C1 segment of cervical spinal cord (tissue), 14 donors: ENCODE measurements at regions not wholly inside any gene's neighbourhood (a gene's known extent, or its start where the extent isn't known, plus 50 kb on each side); places are given as distances from the start of the nearest gene placed in this dataset.
"Not testable (repeated sequence)": the region's sequence is repeated elsewhere in the genome, so short reads cannot be mapped to it uniquely, and the experiment has no call there.

Experiments used
- DNase-seq, 14 donors: peaks; one replicate each; lab custom pipeline; 2025; lab: John Stamatoyannopoulos, UW

DNA sequence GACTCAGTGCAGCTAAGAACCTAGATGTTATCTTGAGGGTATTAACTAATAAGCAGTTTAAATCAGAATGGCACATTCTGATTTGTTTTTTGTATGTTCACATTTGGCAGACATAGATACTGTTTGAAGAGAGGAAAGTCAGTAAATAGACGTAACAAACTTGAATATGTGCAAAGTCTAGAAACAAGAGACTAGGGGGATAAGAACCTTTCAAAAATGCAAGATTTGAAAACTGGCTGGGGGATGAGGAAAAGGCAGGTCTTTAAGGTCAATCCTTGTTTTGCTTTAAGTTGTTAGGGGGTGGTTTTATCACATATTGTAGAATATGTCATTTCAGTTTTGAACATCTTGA is 136.5 kb downstream of the ZNF92 start:
- DNase-seq: not testable (repeated sequence)

DNA sequence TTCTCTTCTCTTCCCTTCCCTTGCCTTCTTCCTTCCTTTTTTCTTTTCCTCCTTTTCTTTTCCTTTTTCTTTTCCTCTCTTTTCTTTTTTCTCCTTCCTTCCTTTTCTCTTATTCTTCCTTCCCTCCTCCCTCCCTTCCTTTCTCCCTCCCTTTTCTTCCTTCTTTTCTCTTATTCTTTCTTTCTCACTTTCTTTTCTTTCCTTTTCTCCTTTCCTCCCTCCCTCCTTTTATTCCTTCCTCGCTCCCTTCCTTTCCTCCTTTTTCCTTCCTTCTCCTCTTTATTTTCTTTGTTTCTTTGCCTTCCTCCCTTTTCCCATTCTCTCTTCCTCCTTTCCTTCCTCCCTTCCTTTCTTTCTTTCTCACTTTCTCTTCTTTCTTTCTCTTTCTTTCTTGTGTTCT is 146.1 kb downstream of the ZNF92 start:
- not testable (repeated sequence) for DNase-seq

DNA sequence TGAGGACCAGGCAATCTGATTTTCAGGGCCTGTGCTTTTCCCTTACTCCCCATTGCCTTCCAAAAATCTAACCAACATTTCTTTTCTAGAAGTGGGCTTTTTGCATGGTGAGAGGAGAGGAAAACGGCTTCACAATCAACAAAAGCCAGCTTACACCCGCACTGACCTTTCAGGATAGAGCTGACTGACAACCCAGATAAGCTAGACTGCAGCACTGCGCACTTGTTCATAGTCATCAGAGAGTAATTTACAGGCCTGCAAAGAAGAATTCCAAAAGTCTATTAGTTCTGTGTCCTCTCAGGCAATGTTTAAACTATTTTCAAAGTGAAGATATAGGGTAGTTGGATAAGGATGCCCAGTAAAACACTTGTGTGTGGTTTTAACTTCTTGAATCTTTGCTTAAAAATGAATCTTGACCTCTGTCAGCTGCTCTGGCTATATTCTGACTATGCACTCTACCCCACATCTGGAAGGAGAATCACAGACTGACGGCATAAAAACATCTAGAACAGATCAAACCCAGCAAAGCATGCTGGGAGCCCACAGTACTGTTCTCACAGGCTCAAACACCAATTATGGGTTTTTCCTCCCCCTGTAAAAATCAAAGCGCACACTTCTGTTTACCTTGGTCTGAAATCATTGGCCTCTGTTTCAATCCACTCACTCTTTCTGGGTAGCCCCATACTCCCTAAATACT is 172.0 kb downstream of the ZNF92 start:
- DNase-seq: not testable (repeated sequence)

DNA sequence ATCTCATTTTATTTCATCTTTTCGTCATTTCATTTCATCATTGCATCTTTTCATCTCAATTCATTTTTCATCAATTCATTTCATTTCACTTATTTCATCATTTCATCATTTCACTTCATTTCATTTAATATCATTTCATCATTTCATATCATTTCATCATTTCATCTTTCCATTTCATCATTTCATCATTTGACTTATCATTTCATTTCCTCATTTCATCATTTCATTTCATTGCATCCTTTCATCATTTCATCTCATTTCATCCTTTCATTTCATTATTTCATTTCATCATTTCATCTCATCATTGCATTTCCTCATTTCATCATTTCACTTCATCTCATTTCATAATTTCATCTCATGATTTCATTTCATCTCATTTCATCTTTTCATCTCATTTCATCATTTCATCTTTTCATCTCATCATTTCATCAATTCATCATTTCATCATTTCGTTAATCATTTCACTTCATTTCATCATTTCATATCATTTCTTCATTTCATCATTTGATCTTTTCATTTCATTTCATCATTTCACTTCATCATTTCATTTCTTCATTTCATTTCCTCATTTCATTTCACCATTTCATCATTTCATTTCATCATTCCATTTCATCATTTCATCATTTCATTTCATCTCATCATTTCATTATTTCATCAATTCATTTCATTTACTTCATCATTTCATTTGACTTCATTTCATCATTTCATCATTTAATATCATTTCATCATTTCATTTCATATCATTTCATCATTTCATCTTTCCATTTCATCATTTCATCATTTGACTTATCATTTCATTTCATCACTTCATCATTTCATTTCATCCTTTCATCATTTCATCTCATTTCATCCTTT is 176.2 kb downstream of the ZNF92 start:
- not testable (repeated sequence) for DNase-seq

DNA sequence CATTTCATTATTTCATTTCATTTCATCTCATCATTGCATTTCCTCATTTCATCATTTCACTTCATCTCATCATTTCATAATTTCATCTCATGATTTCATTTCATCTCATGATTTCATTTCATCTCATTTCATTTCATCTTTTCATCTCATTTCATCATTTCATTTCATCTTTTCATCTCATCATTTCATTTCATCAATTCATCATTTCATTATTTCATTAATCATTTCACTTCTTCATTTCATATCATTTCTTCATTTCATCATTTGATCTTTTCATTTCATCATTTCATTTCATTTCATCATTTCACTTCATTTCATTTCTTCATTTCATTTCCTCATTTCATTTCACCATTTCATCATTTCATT is 176.8 kb downstream of the ZNF92 start:
- not testable (repeated sequence) for DNase-seq

DNA sequence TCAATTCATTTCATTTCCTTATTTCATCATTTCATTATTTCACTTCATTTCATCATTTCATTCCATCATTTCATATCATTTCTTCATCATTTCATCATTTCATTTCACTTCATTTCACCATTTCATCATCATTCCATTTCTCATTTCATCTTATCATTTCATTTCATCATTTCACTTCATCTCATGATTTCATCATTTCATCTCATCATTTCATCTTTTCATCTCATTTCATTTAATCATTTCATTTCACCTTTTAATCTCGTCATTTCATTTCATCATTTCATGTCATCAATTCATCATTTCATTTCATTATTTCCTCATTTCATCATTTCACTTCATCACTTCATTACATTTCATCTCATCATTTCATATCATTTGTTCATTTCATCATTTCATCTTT is 177.4 kb downstream of the ZNF92 start:
- DNase-seq: not testable (repeated sequence)

DNA sequence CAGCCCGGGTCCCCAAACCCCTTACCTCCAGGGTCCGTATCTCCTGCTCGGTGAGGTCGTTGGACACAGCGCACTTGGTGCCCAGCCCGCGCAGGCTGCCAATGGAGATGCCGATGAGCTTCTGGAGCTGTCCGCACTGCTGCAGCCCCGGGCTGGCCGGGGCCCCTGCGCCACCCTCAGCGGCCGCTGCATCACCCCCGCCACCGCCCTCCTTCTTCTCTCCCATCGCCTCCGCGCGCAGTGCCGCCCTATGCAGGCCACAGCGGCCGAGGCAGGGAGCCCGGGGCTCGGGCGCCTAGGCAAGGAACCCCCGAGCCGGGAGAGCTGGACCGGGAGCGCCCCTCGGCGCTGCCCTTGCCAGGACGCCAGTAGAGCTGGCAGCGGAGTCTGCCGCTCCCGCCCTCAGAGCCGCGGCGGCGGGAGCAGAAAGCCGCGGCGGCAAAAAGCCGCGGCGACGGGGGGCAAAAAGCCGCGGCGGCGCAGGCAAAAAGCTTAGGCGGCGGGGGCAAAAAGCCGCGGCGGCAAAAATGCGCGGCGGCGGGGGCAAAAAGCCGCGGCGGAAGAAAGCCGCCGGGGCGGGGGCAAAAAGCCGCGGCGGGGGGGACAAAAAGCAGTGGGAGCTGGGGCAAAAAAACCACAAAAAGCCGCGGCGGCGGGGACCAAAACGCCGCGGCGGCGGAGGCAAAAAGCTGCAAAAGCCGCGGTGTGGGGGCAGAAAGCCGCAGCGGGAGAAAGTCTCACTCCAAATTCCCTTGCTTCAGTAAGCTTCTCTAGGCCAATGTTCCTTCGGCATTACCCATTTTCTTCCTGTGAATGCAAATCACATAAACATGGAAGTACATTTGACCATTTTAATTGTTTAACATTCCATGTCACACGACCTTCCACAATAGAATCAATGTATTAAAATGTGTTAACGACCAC is 181.2 kb downstream of the ZNF92 start:
- DNase-seq: not testable (repeated sequence)

DNA sequence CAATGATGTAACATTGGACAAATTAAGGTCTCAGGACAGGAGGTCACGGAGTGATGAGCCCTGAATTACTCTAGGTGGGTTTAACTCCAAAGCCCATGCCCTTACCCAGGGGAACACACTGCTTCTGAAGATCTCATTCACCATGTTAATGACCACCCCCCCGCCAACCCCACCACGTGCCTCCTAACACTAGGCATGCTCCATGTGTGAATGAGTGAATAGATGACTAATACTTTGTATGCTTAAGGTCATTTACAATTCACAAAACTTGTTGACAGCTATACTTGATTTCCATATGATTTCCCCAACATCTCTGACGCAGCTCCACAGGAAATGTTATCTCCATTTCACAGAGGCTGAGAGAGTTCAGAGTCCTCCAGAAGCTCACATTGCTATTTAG is 184.9 kb downstream of the ZNF92 start:
- not testable (repeated sequence) for DNase-seq

DNA sequence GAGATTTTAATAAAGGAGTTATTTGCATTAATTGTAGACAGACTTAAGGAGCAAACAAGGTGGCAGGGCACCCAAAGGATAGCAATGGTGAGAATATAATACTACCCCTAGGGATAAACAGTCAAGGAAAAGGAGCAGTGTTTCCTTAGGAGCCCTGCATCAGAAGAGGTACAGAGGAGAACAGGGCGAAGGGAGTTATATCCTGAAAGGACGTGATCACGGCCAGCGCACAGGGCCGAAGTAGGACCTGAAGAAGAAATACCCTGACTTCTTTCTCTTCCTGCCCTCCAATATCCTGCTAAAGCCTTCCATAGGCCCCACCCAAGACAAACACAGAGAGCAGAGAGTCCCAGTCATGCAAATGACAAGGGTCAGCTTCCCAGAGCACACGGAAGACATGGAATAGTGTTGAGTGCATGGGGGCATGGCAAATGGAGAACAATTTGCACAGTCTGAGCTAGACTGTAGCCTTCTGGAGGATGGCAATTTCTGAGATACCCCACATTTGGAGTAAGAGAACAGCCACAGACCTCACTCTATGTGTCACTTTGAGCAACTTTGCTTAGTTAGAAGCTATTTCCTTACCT is 188.2 kb downstream of the ZNF92 start:
- DNase-seq: not testable (repeated sequence)

DNA sequence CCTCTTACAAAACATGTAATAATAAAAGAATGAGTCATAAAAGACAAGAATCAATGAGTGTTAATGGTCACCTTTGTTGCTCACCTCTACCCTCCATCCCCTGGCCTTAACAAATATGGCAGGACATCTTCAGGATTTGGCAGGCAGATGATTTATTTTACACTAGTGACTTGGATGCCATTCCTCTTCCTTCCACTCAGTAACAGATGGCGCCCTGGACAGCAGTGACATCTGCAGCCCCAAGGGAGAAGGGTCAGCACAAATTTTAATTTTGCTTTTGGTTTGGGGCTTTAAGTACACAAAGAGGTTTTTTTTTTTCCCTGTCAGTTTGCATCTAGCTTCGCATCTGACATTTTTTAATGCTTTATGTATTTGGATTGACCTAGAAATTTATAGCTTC is 188.9 kb downstream of the ZNF92 start:
- DNase-seq: not testable (repeated sequence)

DNA sequence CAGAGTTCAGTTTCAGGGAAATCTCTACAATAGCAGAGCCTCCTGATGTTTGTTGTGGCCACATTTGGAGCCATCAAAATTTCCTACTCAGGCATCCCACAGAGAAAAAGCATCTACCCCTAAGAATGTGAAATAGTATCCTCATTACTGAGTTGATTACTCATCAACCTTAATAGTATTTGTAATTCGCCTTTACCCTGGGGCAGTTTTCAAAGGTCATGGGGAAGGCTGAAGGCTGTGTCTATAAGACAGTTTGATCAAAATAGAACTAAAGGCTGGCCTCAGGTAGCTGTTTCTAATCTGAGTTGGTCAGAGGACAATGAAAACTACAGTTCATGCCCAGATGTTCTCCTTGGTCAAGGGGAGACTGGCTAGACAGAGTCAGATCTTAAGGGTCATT is 189.7 kb downstream of the ZNF92 start:
- DNase-seq: not testable (repeated sequence)

DNA sequence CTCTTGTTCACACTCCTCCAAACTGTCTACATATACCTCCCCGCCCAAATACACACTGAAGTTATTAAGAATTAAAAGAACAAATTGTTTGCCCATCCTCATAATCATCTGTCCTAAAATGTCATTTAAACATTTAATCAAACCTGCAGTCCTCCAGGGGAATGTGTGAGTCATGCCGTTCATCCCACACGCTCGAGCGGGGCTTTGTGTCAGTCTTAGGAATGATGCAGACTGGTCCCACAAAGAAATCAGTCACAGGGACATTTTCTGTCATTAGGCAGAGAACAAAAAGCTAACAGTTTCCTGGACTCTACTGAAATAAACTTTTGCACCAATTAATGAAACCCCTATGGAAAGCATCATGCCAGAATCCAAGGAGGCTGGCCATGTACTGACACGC is 194.6 kb downstream of the ZNF92 start:
- DNase-seq: not testable (repeated sequence)

DNA sequence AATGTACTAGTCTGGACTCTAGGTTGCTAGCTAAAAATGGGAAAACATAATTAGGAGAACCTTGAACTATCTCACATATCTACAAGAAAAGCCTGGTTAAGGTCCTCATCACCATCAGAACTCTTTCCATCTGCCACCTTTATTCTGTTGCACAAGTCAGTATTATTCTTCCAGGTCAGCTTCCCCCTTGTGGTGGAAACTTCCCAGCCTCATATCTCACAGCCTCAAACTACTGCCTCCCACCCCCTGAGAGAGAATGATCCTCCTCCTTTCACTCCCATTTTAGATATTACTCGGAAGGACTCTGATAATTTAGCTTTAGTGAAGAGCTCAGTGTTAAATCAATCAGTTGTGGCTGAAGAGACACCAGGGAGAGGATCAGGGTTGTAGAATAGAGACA is 197.3 kb downstream of the ZNF92 start:
- not testable (repeated sequence) for DNase-seq

DNA sequence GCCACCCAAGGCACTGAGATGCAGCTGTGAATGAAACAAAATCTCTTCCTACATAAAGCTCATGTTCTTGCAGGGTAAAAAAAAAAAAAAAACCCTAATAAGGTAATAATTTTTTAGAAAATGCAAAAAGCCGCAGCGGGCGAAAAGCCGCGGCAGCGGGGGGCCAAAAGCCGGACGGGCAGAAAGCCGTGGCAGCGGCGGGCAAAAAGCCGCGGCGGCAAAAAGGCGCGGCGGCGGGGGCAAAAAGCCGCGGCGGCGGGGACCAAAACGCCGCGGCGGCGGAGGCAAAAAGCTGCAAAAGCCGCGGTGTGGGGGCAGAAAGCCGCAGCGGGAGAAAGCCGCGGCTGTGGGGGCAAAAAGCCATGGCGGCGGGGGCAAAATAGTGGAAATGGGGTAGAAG is 198.9 kb downstream of the ZNF92 start:
- DNase-seq: not testable (repeated sequence)

DNA sequence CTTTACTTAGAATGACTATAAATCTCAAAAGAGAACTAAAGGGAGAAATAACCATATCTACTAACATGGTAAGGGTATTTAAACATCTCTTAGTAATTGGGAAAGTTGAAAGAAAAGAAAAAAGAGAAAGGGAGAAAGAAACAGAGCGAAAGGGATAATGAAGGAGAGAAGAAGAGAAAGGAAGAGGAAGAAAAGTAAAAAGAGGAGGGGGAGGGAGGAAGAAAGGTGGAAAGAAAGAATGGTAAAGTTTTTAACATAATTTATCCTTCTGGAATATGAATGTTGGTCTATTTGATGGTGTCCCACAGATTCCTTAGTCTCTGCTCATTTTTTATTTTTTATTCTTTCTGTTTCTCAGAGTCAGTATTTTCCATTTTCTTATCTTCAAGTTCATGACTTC is 202.7 kb downstream of the ZNF92 start:
- not testable (repeated sequence) for DNase-seq

DNA sequence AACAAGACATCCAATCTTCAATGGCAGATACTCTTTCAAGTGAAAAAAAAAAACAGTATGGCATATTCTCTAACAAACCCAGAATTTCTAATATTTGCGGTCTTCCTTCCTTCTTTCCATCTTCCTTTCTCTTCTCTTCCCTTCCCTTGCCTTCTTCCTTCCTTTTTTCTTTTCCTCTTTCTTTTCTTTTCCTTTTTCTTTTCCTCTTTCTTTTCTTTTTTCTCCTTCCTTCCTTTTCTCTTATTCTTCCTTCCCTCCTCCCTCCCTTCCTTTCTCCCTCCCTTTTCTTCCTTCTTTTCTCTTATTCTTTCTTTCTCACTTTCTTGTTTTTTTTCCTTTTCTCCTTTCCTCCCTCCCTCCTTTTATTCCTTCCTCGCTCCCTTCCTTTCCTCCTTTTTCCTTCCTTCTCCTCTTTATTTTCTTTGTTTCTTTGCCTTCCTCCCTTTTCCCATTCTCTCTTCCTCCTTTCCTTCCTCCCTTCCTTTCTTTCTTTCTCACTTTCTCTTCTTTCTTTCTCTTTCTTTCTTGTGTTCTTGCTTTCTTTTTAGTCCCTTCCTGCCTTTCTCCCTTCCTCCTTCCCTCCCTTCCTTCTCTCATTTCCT is 209.0 kb downstream of the ZNF92 start:
- not testable (repeated sequence) for DNase-seq

DNA sequence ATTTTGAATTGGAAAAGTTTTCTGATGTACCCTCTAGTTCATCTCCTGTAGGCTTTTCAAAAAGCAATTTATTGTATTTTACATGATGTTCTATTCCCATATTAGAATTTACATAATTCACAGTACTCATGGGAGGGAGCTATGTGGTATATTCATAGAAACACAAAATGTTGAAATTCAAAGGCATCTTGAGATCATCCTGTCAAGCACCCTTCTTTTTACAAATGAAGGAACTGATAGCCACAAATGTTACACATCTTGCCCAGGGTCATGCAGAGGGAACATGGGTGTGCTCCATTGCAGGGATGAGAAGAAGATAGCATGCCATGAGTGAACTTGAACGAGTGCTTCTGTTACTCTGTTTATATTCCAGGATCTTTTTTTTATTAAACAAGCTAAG is 228.8 kb downstream of the ZNF92 start:
- DNase-seq: not testable (repeated sequence)

DNA sequence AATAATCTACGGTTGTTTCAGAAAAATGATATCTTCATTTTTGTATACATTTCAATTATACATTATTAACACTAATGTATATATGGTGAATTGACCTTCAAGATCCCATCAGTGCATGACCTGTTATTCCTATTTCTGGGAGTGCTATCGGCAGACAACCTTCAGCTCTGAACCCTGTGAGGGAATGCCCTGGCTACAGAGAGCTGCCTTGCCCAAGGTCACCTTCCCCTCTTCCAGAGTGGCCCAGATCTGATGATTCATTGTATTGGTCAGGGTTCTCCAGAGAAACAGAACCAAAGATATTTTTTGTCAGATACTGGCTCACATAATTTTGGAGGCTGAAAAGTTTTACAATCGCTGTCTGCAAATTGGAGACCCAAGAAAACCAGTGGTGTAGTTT is 235.5 kb downstream of the ZNF92 start:
- DNase-seq: no peak

DNA sequence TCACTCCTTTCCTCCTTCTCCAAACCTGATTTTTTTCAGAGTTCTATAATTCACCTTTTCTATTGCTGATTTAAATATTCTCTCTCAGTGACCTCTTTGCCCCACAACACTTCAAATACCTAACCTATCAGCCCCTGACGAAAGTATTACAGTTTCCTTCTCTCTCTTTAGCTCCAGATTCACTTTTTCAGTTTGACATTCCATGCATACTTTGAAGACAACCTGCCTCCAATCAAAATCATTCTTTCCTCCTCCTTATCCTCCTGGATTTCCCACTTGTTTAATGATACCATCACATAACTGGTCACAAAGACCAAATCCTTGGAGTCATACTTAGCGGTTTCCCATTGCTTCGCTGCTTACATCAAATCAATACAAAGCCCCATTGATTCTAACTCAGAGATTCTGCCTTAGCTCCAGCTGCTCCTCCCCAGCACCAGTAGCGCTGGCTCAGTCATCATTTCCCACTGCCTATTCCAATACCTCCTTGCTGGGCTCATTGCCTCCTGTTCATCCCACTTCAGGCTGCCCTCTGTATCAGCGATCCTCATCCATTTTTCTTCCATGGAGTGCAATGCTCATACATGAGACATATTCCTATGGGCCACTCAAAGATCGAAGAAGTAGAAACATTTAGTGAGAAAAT is 240.1 kb downstream of the ZNF92 start:
- DNase-seq: peak in 1 of 14 donors; percentile 0

DNA sequence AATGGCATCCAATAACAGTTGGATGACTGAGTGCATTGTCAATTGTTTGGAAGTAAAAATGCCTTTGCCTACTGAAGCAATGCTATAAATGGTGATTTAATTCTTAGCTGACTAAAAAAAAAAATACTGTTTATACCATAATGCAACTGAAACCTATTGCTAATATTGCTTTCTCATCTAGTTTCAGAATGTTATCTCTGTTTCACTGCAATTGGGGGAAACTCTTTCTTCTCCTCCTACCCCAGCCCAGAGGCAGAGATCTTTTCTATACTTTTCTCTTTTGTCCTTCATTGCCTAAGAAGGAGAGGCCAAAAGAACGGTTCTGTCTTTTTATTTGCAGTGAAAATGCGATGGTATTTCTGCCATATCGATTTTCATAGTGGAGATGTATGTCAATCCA is 242.5 kb downstream of the ZNF92 start:
- not testable (repeated sequence) for DNase-seq

DNA sequence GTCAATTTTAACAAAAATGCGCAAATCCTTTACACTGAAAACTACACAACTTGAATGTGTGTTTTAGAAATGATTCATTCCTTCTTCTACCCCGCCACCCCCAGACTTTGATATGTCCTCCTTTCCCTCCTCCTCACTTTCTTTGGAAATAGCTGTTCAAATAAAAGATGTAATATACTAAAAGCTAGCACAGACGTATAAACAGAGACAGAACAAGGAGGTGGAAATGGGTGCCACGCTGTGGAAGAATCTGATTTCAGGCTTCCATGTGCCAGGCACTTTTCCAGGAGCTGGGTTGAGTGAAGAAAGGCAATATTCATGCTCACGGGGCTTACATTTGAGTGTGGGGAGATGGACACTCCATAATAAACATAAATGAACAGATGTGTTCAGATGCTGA is 246.6 kb downstream of the ZNF92 start:
- DNase-seq: not testable (repeated sequence)
